ENCODE measurements at regions not wholly inside any gene's neighbourhood (a gene's known extent, or its start where the extent isn't known, plus 50 kb on each side); places are given as distances from the start of the nearest gene placed in this dataset.

DNA sequence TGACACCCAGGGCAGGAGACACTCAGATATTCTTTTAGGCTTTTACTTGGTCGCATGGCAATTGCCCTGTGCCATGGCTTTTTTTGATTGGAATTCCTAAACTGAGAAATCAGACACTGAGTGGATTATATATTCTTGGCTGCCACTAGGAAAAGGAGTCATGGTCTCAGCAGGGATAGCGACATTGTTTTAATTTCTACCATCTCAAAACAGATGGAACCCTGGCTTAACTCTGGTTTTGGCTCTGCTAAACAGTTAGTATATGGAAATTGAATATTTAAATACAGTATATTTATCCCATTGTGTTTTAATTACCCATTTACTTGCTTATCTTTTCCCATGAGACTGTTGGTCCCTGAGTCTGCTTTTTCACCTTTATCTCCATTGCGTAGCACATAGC is 84.0 kb downstream of the DACT1 start:
- TF ChIP-seq, protein P1, sequence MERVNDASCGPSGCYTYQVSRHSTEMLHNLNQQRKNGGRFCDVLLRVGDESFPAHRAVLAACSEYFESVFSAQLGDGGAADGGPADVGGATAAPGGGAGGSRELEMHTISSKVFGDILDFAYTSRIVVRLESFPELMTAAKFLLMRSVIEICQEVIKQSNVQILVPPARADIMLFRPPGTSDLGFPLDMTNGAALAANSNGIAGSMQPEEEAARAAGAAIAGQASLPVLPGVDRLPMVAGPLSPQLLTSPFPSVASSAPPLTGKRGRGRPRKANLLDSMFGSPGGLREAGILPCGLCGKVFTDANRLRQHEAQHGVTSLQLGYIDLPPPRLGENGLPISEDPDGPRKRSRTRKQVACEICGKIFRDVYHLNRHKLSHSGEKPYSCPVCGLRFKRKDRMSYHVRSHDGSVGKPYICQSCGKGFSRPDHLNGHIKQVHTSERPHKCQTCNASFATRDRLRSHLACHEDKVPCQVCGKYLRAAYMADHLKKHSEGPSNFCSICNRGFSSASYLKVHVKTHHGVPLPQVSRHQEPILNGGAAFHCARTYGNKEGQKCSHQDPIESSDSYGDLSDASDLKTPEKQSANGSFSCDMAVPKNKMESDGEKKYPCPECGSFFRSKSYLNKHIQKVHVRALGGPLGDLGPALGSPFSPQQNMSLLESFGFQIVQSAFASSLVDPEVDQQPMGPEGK (CRISPR knock-in tag; IDR thresholded peaks at IDR 0.05; ENCODE audit: borderline replicate concordance) = no peak
- TF ChIP-seq ZC3H10 (CRISPR knock-in tag; IDR thresholded peaks at IDR 0.05) = no peak
- no peak for TF ChIP-seq OSR1 (CRISPR knock-in tag; IDR thresholded peaks at IDR 0.05)
